ENCODE measurements at regions not wholly inside any gene's neighbourhood (a gene's known extent, or its start where the extent isn't known, plus 50 kb on each side); places are given as distances from the start of the nearest gene placed in this dataset.

- no peak for DNase-seq (ENCODE audit: low spot score)
Observed at GRCh38 chr10:118835682-118836326, 81.0 kb upstream of the CACUL1 start.

- DNase-seq (ENCODE audit: low spot score): no peak
Observed at GRCh38 chr10:118838364-118838763, 83.6 kb upstream of the CACUL1 start.

- no peak for DNase-seq (ENCODE audit: low spot score)
Observed at GRCh38 chr10:118839348-118839747, 84.6 kb upstream of the CACUL1 start.

- no peak for DNase-seq (ENCODE audit: low spot score)
Observed at GRCh38 chr10:118840071-118840775, 85.5 kb upstream of the CACUL1 start.

- no peak for DNase-seq (ENCODE audit: low spot score)
Observed at GRCh38 chr10:118840776-118841468, 86.2 kb upstream of the CACUL1 start.

- no peak for DNase-seq (ENCODE audit: low spot score)
Observed at GRCh38 chr10:118841881-118842605, 87.3 kb upstream of the CACUL1 start.

- DNase-seq (ENCODE audit: low spot score): no peak
Observed at GRCh38 chr10:118842843-118843624, 88.3 kb upstream of the CACUL1 start.

GRCh38 chr10:118843647-118844265 lies 89.0 kb upstream of the CACUL1 start:
- DNase-seq (ENCODE audit: low spot score): no peak

GRCh38 chr10:118844731-118845521 lies 90.2 kb upstream of the CACUL1 start:
- DNase-seq (ENCODE audit: low spot score): no peak

- DNase-seq (ENCODE audit: low spot score): no peak
Observed at GRCh38 chr10:118845776-118846175, 91.0 kb upstream of the CACUL1 start.

GRCh38 chr10:118850418-118851061 lies 95.8 kb upstream of the CACUL1 start:
- no peak for DNase-seq (ENCODE audit: low spot score)

- no peak for DNase-seq (ENCODE audit: low spot score)
Observed at GRCh38 chr10:118851062-118852035, 96.6 kb upstream of the CACUL1 start.

GRCh38 chr10:118853916-118854315 lies 99.1 kb upstream of the CACUL1 start:
- no peak for DNase-seq (ENCODE audit: low spot score)

- DNase-seq (ENCODE audit: low spot score): no peak
Observed at GRCh38 chr10:118856106-118856505, 101.3 kb upstream of the CACUL1 start.

GRCh38 chr10:118865998-118866693 lies 111.4 kb upstream of the CACUL1 start:
- DNase-seq (ENCODE audit: low spot score): no peak

GRCh38 chr10:118867768-118868167 lies 113.0 kb upstream of the CACUL1 start:
- DNase-seq (ENCODE audit: low spot score): no peak

GRCh38 chr10:118868589-118868988 lies 113.8 kb upstream of the CACUL1 start:
- no peak for DNase-seq (ENCODE audit: low spot score)
